ENCODE measurements at regions not wholly inside any gene's neighbourhood (a gene's known extent, or its start where the extent isn't known, plus 50 kb on each side); places are given as distances from the start of the nearest gene placed in this dataset.

DNA sequence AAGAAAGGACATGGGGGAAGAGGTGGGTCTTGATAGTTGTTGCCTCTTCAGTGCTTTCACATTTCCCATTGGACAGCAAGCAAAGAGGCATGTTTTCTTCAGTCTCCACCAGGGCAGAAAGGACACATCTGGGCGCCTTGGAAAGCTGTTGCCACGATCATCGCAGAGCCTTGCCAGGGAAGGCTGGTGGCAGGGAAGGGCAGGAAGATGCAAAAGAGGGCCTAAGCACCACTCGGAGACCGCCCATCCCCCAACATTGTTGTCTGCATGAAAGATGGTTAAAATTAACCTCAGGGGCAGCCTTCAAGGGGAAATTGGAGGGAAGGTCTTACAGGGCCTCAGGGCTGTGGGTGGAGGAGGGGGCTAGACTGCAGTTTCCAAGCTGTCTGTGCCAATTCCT lies 114.2 kb downstream of the SOX9 start:
- TF ChIP-seq, protein P1, sequence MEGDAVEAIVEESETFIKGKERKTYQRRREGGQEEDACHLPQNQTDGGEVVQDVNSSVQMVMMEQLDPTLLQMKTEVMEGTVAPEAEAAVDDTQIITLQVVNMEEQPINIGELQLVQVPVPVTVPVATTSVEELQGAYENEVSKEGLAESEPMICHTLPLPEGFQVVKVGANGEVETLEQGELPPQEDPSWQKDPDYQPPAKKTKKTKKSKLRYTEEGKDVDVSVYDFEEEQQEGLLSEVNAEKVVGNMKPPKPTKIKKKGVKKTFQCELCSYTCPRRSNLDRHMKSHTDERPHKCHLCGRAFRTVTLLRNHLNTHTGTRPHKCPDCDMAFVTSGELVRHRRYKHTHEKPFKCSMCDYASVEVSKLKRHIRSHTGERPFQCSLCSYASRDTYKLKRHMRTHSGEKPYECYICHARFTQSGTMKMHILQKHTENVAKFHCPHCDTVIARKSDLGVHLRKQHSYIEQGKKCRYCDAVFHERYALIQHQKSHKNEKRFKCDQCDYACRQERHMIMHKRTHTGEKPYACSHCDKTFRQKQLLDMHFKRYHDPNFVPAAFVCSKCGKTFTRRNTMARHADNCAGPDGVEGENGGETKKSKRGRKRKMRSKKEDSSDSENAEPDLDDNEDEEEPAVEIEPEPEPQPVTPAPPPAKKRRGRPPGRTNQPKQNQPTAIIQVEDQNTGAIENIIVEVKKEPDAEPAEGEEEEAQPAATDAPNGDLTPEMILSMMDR (IDR thresholded peaks at IDR 0.05; ENCODE audit: insufficient read depth, low read length, poor library complexity, severe bottlenecking) = no peak
- no peak for TF ChIP-seq EZH2phosphoT487 (conservative IDR thresholded peaks at IDR 0.05; ENCODE audit: low read length)
